GM12874 (cell line): ENCODE measurements at regions not wholly inside any gene's neighbourhood (a gene's known extent, or its start where the extent isn't known, plus 50 kb on each side); places are given as distances from the start of the nearest gene placed in this dataset.

ENCODE experiments used
- TF ChIP-seq, protein P1 (sequence below): IDR thresholded peaks from 2 replicates; pipeline ENCODE4 v1.5.1; 2011; ENCODE audit warnings: low read depth, mild to moderate bottlenecking, control low read depth, low read length, moderate library complexity; ENCODE audit not compliant: insufficient read depth

DNA sequence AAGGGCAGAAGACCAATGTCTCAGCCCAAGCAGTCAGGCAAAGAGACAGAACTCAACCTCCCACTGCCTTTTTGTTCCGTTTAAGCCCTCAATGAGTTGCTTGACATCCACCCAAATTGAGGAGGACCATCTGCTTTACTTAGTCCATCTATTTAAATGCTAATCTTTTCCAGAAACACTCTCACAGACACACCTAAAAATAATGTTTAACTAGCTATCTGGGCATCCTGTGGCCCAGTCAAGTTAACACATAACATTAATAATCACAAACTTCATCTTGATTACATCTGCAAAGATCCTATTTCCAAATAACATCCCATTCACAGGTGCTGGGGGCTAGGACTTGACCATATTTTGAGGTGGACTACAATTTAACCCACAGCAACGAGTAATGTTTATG, 115.7 kb downstream of the RAB11FIP2 start:
- TF ChIP-seq, protein P1, sequence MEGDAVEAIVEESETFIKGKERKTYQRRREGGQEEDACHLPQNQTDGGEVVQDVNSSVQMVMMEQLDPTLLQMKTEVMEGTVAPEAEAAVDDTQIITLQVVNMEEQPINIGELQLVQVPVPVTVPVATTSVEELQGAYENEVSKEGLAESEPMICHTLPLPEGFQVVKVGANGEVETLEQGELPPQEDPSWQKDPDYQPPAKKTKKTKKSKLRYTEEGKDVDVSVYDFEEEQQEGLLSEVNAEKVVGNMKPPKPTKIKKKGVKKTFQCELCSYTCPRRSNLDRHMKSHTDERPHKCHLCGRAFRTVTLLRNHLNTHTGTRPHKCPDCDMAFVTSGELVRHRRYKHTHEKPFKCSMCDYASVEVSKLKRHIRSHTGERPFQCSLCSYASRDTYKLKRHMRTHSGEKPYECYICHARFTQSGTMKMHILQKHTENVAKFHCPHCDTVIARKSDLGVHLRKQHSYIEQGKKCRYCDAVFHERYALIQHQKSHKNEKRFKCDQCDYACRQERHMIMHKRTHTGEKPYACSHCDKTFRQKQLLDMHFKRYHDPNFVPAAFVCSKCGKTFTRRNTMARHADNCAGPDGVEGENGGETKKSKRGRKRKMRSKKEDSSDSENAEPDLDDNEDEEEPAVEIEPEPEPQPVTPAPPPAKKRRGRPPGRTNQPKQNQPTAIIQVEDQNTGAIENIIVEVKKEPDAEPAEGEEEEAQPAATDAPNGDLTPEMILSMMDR: no peak

DNA sequence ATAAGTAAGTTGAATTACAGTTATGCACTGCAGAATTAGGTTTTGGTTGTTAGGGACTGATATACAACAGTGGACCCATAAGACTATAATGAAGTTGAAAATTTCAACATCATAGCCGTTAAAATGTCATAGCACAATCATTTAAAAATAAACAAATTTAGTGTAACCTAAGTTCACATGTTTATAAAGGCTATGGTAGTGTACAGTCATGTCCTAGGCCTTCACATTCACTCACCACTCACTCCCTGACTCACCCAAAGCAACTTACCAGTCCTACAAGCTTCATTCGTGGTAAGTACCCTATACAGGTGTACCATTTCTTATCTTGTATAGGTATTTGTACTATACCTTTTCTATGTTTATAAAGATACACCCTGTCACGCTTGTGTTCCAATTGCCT, 113.7 kb downstream of the RAB11FIP2 start:
- TF ChIP-seq, protein P1: no peak

DNA sequence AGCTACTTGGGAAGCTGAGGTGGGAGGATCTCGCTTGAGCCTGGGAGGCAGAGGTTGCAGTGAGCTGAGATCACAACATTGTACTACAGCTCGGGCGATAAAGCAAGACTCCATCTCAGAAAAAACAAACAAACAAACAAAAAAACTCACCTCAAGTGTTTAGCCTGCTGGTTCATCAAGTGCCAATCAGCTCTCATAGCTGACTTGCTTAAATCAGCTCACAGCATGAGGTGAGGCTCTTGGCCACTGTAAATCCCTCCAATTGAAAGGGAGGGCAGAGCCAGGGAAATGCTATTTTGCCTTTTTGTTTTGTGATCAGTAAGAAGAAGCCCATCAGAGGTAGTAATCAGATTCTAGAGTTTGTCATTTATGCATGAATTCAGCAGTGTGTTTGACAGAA, 112.3 kb downstream of the RAB11FIP2 start:
- TF ChIP-seq, protein P1: no peak

DNA sequence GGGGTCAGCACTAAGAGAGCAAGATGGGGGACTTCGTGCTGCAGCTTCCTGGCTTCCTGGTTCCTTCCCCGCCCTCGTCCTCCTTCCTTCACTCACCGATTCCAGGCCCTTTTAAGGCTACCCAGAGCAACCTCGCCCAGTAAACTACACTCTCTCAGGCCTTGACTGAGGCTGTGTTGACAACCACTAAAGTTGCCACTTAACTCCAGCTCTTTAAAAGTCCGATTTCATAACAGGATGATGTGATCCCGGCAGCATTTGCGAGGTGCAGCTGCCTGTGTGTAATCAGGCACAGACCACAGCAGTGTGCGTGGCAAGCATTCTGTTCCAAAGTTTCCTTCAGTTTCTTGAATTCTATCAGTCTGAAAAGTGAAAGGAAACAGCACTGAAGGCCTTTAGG, 110.6 kb downstream of the RAB11FIP2 start:
- TF ChIP-seq, protein P1: no peak

DNA sequence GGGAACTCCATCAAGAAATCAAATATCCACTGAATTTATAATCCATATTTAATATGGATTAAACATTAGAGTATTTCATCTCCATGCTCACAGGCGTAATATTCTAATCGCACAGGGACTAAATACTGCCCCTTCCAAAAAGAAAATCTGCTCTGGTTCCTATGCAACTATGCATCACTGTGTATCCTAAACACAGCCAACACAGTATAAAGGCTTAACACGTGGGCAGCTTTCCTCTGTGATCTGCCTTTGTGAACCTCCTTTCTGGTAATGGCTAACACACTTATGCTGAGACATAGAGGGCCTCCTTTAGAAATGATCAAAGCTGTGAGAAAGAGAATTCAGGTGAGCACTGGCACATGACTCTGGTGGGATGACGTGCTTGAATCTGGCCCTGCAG, 110.2 kb downstream of the RAB11FIP2 start:
- TF ChIP-seq, protein P1: no peak

DNA sequence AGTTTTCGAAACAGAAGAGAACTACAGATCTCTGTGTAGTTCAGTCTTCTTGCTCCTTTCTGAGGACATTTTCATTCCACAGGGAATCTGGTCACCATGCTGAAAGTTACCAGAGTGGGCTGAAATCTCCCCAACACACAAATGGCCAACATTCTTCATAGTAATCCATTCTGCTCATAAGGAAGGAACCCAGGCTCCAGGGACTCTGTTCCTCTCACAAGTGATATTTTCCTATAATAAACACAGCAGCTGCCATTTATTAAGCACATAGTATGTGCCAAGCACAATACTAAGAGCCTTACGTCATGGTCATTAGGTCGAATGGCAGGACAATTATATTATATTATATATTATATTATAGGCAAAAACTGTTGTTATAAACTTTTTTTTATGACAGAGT, 109.8 kb downstream of the RAB11FIP2 start:
- TF ChIP-seq, protein P1: no peak

DNA sequence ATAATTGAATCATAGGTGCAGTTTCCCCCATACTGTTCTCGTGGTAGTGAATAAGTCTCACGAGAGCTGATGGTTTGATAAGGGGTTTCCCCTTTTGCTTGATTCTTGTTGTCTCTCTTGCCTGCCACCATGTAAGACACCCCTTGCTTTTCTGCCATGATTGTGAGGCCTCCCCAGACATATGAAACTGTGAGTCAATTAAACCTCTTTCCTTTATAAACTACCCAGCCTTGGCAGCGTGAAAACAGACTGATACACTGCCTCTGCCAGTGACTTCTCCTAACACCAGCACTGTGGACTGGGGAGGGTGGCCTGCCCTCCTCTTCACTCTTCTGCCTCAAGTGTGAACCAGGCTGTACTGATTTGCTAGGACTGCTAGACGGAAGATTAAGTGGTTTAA, 108.6 kb downstream of the RAB11FIP2 start:
- TF ChIP-seq, protein P1: no peak

DNA sequence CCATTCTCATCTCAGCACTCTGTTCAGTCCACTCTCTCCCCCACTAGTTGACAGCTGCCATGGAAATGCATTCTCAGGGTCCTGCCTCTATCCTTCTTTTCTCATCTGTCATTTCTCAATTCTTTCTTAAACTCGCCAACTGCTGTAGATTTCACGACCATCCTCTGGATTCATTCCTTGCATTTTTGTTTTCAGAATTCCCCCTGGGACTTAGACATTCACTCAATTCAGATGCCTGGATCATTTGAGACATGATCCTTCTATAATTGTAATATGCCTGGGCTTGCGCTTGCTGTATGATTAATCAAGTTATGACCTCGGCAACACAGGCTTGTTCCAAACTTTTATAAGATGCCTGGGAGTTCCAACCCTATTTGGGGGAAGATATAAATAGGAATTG, 104.5 kb downstream of the RAB11FIP2 start:
- TF ChIP-seq, protein P1: no peak
